OCI-LY7 (cell line): ENCODE measurements at regions not wholly inside any gene's neighbourhood (a gene's known extent, or its start where the extent isn't known, plus 50 kb on each side); places are given as distances from the start of the nearest gene placed in this dataset.
"Not testable (repeated sequence)": the region's sequence is repeated elsewhere in the genome, so short reads cannot be mapped to it uniquely, and the experiment has no call there.

Source experiments
- BruUV-seq: library from RNA; stranded (reverse); fragments of 400-500 nt; replicated peaks from 2 replicates; lab custom pipeline; 2021; lab: Mats Ljungman, UMichigan
- CTCF ChIA-PET: fragments of 300-600 bp; sonication (Branson Sonifier 250); formaldehyde crosslinking; loops from one replicate; lab custom pipeline; 2022; ENCODE audit warnings: antibody characterized with exemption; ENCODE audit not compliant: unreplicated experiment; lab: Charles Lee
- POLR2A ChIA-PET: fragments of 300-600 bp; sonication (Branson Sonifier 250); formaldehyde crosslinking; loops from one replicate; lab custom pipeline; 2022; ENCODE audit warnings: antibody characterized with exemption; lab: Charles Lee
- DNase-seq: peaks from one replicate; pipeline ENCODE4 v3.0.0-alpha.2; 2015; ENCODE audit warnings: low spot score
- H2AFZ ChIP-seq: fragments of 200-600 bp; sonication (generic), shearing (Covaris generic); 2 replicates; pipeline ENCODE4 v1.6.1; 2014; ENCODE audit warnings: mild to moderate bottlenecking, antibody characterized with exemption, low read length, moderate library complexity
- H3K27ac ChIP-seq: fragments of 200-600 bp; sonication (generic); 2 replicates; pipeline ENCODE4 v1.5.1; 2014; ENCODE audit warnings: mixed run types, low read depth, mild to moderate bottlenecking, moderate library complexity, low read length, inconsistent platforms; ENCODE audit not compliant: poor library complexity, severe bottlenecking
- H3K36me3 ChIP-seq: fragments of 200-600 bp; sonication (generic); 2 replicates; pipeline ENCODE4 v1.6.1; 2014; ENCODE audit warnings: mild to moderate bottlenecking, antibody characterized with exemption, low read length, moderate library complexity, mixed read lengths; ENCODE audit not compliant: insufficient read depth
- H3K4me1 ChIP-seq: fragments of 200-600 bp; sonication (generic); 2 replicates; pipeline ENCODE4 v1.5.1; 2014; ENCODE audit warnings: mild to moderate bottlenecking, low read length; ENCODE audit not compliant: insufficient read depth, poor library complexity, severe bottlenecking
- H3K4me2 ChIP-seq: fragments of 200-600 bp; sonication (generic); 2 replicates; pipeline ENCODE4 v1.6.1; 2014; ENCODE audit warnings: mild to moderate bottlenecking, low read length
- H3K4me3 ChIP-seq: fragments of 200-600 bp; sonication (generic); 2 replicates; pipeline ENCODE4 v1.5.1; 2014; ENCODE audit warnings: mild to moderate bottlenecking, low read depth, low read length; ENCODE audit not compliant: poor library complexity, severe bottlenecking
- H3K79me2 ChIP-seq: fragments of 200-600 bp; sonication (generic); 2 replicates; pipeline ENCODE4 v1.6.1; 2016; ENCODE audit warnings: low read depth, mild to moderate bottlenecking, low read length, moderate library complexity, mixed read lengths; ENCODE audit not compliant: insufficient read depth
- H3K9me2 ChIP-seq: fragments of 200-600 bp; sonication (generic); 2 replicates; pipeline ENCODE4 v1.6.1; 2016; ENCODE audit warnings: mild to moderate bottlenecking, low read length, mixed read lengths; ENCODE audit not compliant: insufficient read depth
- H3K9me3 ChIP-seq: fragments of 200-600 bp; sonication (generic); 2 replicates; pipeline ENCODE4 v1.6.1; 2014; ENCODE audit warnings: mild to moderate bottlenecking, mixed run types, low read length, mixed read lengths
- H4K20me1 ChIP-seq: fragments of 200-600 bp; sonication (generic); 2 replicates; pipeline ENCODE4 v1.6.1; 2014; ENCODE audit warnings: mild to moderate bottlenecking, antibody characterized with exemption, low read length, moderate library complexity, mixed read lengths; ENCODE audit not compliant: insufficient read depth
- CTCF ChIP-seq: fragments of 200-600 bp; sonication (generic); conservative IDR thresholded peaks from 2 replicates; pipeline ENCODE4 v1.5.1; 2014; ENCODE audit warnings: mild to moderate bottlenecking, antibody characterized with exemption, low read length, moderate library complexity, mixed read lengths
- EZH2phosphoT487 ChIP-seq: fragments of 200-600 bp; sonication (generic); IDR thresholded peaks from 2 replicates; pipeline ENCODE4 v1.6.1; 2018; ENCODE audit warnings: low read depth, borderline replicate concordance, mild to moderate bottlenecking, mixed run types, antibody characterized with exemption, low read length, moderate library complexity, mixed read lengths
- intact Hi-C: fragments of 100-400 bp; cut with micrococcal nuclease; formaldehyde crosslinking; loops from one replicate; pipeline ENCODE4 v1.10.0; 2022; ENCODE audit not compliant: unreplicated experiment

- Histone ChIP-seq H3K9me2 (no peaks in the 10 kb centered on the region), H3K79me2 (no peaks in the 10 kb centered on the region), H3K4me2 (no peak overlapping the region), H3K4me3 (no peak overlapping the region), H3K4me1 (no peaks in the 10 kb centered on the region), H3K36me3 (no peaks in the 10 kb centered on the region), H4K20me1 (no peaks in the 10 kb centered on the region), H2AFZ (no peak overlapping the region), H3K27ac (no peak overlapping the region), H3K9me3 (no peaks in the 10 kb centered on the region)
- TF ChIP-seq CTCF (no peak), EZH2phosphoT487 (no peak)
- ChIA-PET CTCF (no interaction called here), POLR2A (no interaction called here)
- DNase-seq = no peak
- no TSS peak for BruUV-seq
- intact Hi-C loops = no loop called here
Observed at GRCh38 chr7:85274454-85274853, 87.6 kb upstream of the SEMA3D start.

GRCh38 chr7:85262891-85263290 is 76.0 kb upstream of the SEMA3D start:
- TF ChIP-seq EZH2phosphoT487 (no peak), CTCF (no peak)
- no peak for DNase-seq
- H3K79me2 ChIP-seq = no peaks in the 10 kb centered on the region
- POLR2A ChIA-PET = no interaction called here
- no peaks in the 10 kb centered on the region for H3K4me1 ChIP-seq
- BruUV-seq = no TSS peak
- H3K4me3 ChIP-seq = no peak overlapping the region
- no peak overlapping the region for H2AFZ ChIP-seq
- no peaks in the 10 kb centered on the region for H3K9me3 ChIP-seq
- H3K27ac ChIP-seq = no peak overlapping the region
- no peaks in the 10 kb centered on the region for H3K36me3 ChIP-seq
- H3K4me2 ChIP-seq = no peak overlapping the region
- no peaks in the 10 kb centered on the region for H4K20me1 ChIP-seq
- intact Hi-C loops = no loop called here
- CTCF ChIA-PET = no interaction called here
- H3K9me2 ChIP-seq = no peaks in the 10 kb centered on the region

GRCh38 chr7:85261336-85261735 is 74.5 kb upstream of the SEMA3D start:
- CTCF ChIA-PET = no interaction called here
- TF ChIP-seq CTCF (no peak), EZH2phosphoT487 (no peak)
- no peak overlapping the region for H3K27ac ChIP-seq
- no peak overlapping the region for H3K4me3 ChIP-seq
- no peak for DNase-seq
- no peak overlapping the region for H3K4me2 ChIP-seq
- H3K79me2 ChIP-seq = no peaks in the 10 kb centered on the region
- H3K36me3 ChIP-seq = no peaks in the 10 kb centered on the region
- H3K9me3 ChIP-seq = no peaks in the 10 kb centered on the region
- intact Hi-C loops = no loop called here
- BruUV-seq = no TSS peak
- H4K20me1 ChIP-seq = no peaks in the 10 kb centered on the region
- POLR2A ChIA-PET = interaction anchor here (0.6 kb wide), 1 partner anchor 229 kb away, joined by 3 read pairs; no protein-coding TSS in a partner anchor
- H3K9me2 ChIP-seq = no peaks in the 10 kb centered on the region
- no peaks in the 10 kb centered on the region for H3K4me1 ChIP-seq
- no peak overlapping the region for H2AFZ ChIP-seq

GRCh38 chr7:85249787-85250186 is 62.9 kb upstream of the SEMA3D start:
- CTCF ChIA-PET, H3K79me2 ChIP-seq, H3K9me3 ChIP-seq, H3K27ac ChIP-seq, DNase-seq, H3K4me2 ChIP-seq, H3K36me3 ChIP-seq, POLR2A ChIA-PET, H4K20me1 ChIP-seq, BruUV-seq, intact Hi-C loops, H3K4me3 ChIP-seq, H3K9me2 ChIP-seq, H3K4me1 ChIP-seq, H2AFZ ChIP-seq: not testable (repeated sequence)
